Common myeloid progenitor, CD34-positive (primary cell): ENCODE measurements at regions not wholly inside any gene's neighbourhood (a gene's known extent, or its start where the extent isn't known, plus 50 kb on each side); places are given as distances from the start of the nearest gene placed in this dataset.

Source experiments
- CTCF ChIA-PET: fragments of 350-600 bp; sonication (Branson Sonifier 250); formaldehyde crosslinking; loops from one replicate; lab custom pipeline; 2021; ENCODE audit warnings: antibody characterized with exemption; lab: Charles Lee
- POLR2A ChIA-PET: fragments of 350-600 bp; sonication (Branson Sonifier 250); formaldehyde crosslinking; loops from one replicate; lab custom pipeline; 2021; ENCODE audit warnings: antibody characterized with exemption; lab: Charles Lee
- DNase-seq, 3 donors: peaks; one replicate each; pipeline versions ENCODE4 v3.0.0 to v3.0.0-alpha.2; 2013
- H3K27ac ChIP-seq, 2 experiments: 1 replicate in 1 of 2; 2 replicates in 1 of 2; pipeline ENCODE4 v1.7.0; 2013; ENCODE audit warnings: inconsistent platforms in 2 of 2, low read length in 2 of 2, mild to moderate bottlenecking in 2 of 2, low read depth in 1 of 2, moderate library complexity in 1 of 2; ENCODE audit not compliant: severe bottlenecking in 2 of 2, insufficient read depth in 1 of 2, poor library complexity in 1 of 2
- H3K27me3 ChIP-seq, 5 experiments: replicated peaks in 2 of 5; 1 replicate in 3 of 5; 2 replicates in 2 of 5; pipeline versions ENCODE4 v1.6.1 to v1.7.0; 2013; ENCODE audit warnings: low read length in 4 of 5, mild to moderate bottlenecking in 2 of 5, moderate library complexity in 2 of 5, inconsistent platforms in 1 of 5; ENCODE audit not compliant: insufficient read depth in 5 of 5, control insufficient read depth in 4 of 5
- H3K36me3 ChIP-seq, 4 experiments: 1 replicate in 2 of 4; 2 replicates in 2 of 4; pipeline versions ENCODE4 v1.6.1 to v1.7.0; 2013; ENCODE audit warnings: low read length in 3 of 4, control low read depth in 1 of 4, mild to moderate bottlenecking in 1 of 4; ENCODE audit not compliant: control insufficient read depth in 4 of 4, insufficient read depth in 4 of 4
- H3K4me1 ChIP-seq, 4 experiments: 1 replicate in 3 of 4; 2 replicates in 1 of 4; pipeline versions ENCODE4 v1.6.1 to v1.7.1; 2013; ENCODE audit warnings: low read length in 3 of 4, mild to moderate bottlenecking in 3 of 4, control low read depth in 1 of 4, inconsistent platforms in 1 of 4, moderate library complexity in 1 of 4; ENCODE audit not compliant: control insufficient read depth in 4 of 4, insufficient read depth in 4 of 4; ENCODE audit errors: control extremely low read depth in 1 of 4
- H3K4me3 ChIP-seq, 7 experiments: 1 replicate in 4 of 7; 2 replicates in 3 of 7; pipeline versions ENCODE4 v1.5.1 to v1.7.0; 2013; ENCODE audit warnings: mild to moderate bottlenecking in 7 of 7, low read length in 6 of 7, moderate library complexity in 6 of 7, inconsistent platforms in 2 of 7, low read depth in 2 of 7, control low read depth in 1 of 7; ENCODE audit not compliant: insufficient read depth in 4 of 7, control insufficient read depth in 1 of 7; ENCODE audit errors: extremely low read depth in 1 of 7
- H3K9me3 ChIP-seq, 5 experiments: 1 replicate in 4 of 5; 2 replicates in 1 of 5; pipeline versions ENCODE4 v1.6.1 to v1.7.1; 2013; ENCODE audit warnings: low read length in 4 of 5, mild to moderate bottlenecking in 2 of 5, inconsistent platforms in 1 of 5, low read depth in 1 of 5, moderate library complexity in 1 of 5; ENCODE audit not compliant: control insufficient read depth in 4 of 5, insufficient read depth in 2 of 5; ENCODE audit errors: control extremely low read depth in 1 of 5
- WGBS: methylation state at CpG from one replicate; pipeline ENCODE4 v1.1.5; 2013; ENCODE audit not compliant: insufficient coverage; 5-methylcytosine and 5-hydroxymethylcytosine counted together

DNA sequence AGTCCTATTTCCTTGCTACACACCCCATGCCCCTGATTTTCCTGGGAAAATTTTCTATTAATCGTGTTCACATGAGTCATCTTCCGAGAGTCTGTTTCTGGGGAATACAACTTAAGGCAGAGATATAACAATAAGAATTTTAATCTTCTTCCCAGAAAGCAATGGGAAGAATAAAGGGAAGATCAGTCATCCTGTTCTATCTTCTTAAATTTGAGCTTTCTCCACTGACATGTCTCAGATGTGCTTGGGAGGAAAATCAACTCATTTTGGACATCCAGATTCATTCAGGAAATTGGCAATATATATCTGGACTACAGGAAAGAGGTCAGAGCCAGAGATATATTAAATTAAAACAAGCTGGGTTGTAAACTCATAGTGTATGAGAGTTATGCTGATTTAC lies 62.3 kb upstream of the SPAG16 start:
- no peaks in the 10 kb centered on the region for H3K36me3 ChIP-seq
- H3K27me3 ChIP-seq = no peaks in the 10 kb centered on the region
- ChIA-PET CTCF (no interaction called here), POLR2A (no interaction called here)
- H3K4me1 ChIP-seq = peaks cover 0 to 2% (median 0%) of the 10 kb centered on the region in 4 experiments
- no peak overlapping the region for H3K4me3 ChIP-seq
- DNase-seq = no peak
- H3K27ac ChIP-seq = no peak overlapping the region
- H3K9me3 ChIP-seq = no peaks in the 10 kb centered on the region
- whole genome bisulfite sequencing = 100% methylated on average over 1 of the region's 2 CpGs

GRCh38 chr2:213224366-213224765 lies 59.9 kb upstream of the SPAG16 start:
- Histone ChIP-seq H3K36me3 (no peaks in the 10 kb centered on the region), H3K27me3 (no peaks in the 10 kb centered on the region), H3K9me3 (no peaks in the 10 kb centered on the region), H3K27ac (no peak overlapping the region), H3K4me3 (no peak overlapping the region), H3K4me1 (peaks cover 0 to 4% (median 0%) of the 10 kb centered on the region in 4 experiments)
- no peak for DNase-seq
- POLR2A ChIA-PET = no interaction called here
- WGBS = no CpG with 5 or more reads among the region's 2 CpGs
- CTCF ChIA-PET = no interaction called here

DNA sequence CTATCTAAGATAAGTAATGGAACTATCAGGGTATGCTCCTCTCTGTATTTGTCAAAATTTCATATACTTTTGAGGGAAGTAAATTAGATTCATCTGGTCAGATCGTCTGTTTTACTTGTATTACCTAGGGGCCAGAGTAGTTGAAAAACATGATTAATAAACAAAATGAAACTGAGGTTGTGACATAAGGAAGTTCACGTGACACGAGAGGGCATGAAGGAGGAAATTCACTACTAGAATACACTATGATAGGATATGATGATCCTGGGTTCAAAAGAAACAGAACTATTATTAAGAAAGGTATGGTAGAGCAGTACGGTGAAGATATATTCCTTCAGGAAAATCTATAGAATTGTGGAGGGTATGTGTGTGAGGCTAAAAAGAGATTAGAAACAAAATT lies 58.4 kb upstream of the SPAG16 start:
- Histone ChIP-seq H3K27me3 (no peaks in the 10 kb centered on the region), H3K9me3 (no peaks in the 10 kb centered on the region), H3K36me3 (no peaks in the 10 kb centered on the region), H3K4me3 (no peak overlapping the region), H3K27ac (no peak overlapping the region), H3K4me1 (peaks cover 0 to 4% (median 0%) of the 10 kb centered on the region in 4 experiments)
- DNase-seq = no peak
- WGBS = 100% methylated on average over 2 of the region's 4 CpGs
- ChIA-PET POLR2A (no interaction called here), CTCF (no interaction called here)

DNA sequence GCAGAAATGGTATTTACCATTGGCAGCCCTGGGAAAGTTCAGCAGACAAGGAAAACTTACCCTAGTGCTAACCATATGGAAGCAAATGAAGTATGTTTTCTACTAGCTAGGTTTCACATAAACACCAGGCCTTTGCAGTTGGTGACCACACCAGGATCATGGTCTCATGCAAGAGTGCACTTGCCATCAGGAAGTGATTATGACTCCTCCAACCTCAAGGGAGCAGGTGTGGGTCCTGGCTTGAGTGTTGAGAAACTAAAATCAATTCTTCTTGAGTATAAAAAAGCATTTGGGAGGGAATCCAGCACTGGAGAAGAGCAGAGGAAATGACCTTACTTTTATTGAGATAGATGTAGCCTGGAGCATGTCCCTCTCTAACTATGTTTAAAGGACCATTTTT lies 56.8 kb upstream of the SPAG16 start:
- Histone ChIP-seq H3K4me1 (peaks cover 0 to 5% (median under 1%) of the 10 kb centered on the region in 4 experiments), H3K27ac (no peak overlapping the region), H3K27me3 (no peaks in the 10 kb centered on the region), H3K9me3 (no peaks in the 10 kb centered on the region), H3K36me3 (no peaks in the 10 kb centered on the region), H3K4me3 (no peak overlapping the region)
- ChIA-PET POLR2A (interaction anchor here (0.6 kb wide), 1 partner anchor 1132 kb away, joined by 3 read pairs; no protein-coding TSS in a partner anchor), CTCF (no interaction called here)
- peak in 2 of 3 donors; percentile 7 to 23 for DNase-seq

DNA sequence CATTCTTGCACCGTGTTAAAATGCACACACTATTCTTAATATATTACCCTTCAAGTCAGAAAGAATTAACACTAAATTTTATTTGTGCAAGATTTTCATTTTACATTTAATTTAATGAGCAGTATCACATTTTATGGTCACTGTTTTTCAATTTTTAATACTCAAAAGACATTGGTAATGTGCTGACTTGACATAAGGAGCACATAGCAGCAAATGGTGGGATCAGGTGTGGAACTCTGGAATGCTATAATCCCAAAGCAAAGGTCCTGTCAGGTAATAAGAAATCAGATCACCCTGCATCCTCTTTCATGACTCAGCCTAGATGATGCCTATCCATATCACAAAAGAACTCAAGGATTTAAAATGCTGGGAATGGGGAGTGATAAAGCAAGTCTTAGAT lies 55.6 kb upstream of the SPAG16 start:
- POLR2A ChIA-PET = no interaction called here
- Histone ChIP-seq H3K27ac (no peak overlapping the region), H3K4me3 (no peak overlapping the region), H3K27me3 (no peaks in the 10 kb centered on the region), H3K4me1 (peaks cover 6 to 13% (median 12%) of the 10 kb centered on the region in 4 experiments), H3K9me3 (no peaks in the 10 kb centered on the region), H3K36me3 (no peaks in the 10 kb centered on the region)
- CTCF ChIA-PET = no interaction called here
- no CpG with 5 or more reads among the region's 1 CpG for WGBS
- DNase-seq = no peak

DNA sequence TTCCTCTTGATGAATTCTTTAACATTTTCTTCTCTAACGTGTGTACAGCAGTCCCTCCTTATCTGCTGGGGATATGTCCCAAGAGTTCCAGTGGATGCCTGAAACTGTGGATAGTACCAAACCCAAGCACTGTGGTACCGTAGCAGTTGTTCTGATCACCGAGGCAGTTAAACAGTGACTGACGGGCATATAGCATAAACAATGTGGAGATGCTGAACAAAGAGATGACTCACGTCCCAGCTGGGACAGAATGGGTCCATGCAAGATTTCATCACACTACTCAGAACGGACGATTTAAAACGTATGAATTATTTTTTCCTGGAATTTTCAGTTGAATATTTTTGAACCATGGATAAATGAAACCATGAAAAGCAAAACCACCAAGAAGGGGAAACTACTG lies 54.5 kb upstream of the SPAG16 start:
- no peak overlapping the region for H3K27ac ChIP-seq
- DNase-seq = no peak
- no peak overlapping the region for H3K4me3 ChIP-seq
- peaks cover 6 to 21% (median 14%) of the 10 kb centered on the region in 4 experiments for H3K4me1 ChIP-seq
- H3K9me3 ChIP-seq = no peaks in the 10 kb centered on the region
- H3K36me3 ChIP-seq = no peaks in the 10 kb centered on the region
- 96% methylated on average over 5 of the region's 8 CpGs for WGBS
- POLR2A ChIA-PET = no interaction called here
- H3K27me3 ChIP-seq = no peaks in the 10 kb centered on the region
- CTCF ChIA-PET = no interaction called here

DNA sequence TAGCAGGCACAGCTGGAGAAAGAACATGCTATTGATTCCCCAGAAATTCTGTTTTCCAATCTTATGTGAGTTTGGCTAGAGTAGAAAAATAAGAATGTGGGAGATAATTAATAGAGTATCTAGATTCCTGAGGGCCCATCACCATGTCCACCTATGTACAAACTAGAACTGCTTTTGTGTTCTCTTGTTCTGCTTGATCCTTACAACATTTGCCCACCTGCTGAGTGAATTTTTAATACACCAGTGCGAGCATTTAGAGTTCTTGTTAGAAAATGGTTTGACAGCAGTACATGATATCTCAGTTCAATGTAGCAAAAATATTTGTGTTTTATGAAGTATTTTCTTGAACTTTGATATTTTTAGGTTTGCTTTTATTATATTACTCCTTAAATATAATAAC lies 52.3 kb upstream of the SPAG16 start:
- Histone ChIP-seq H3K27me3 (peaks cover 0 to under 1% (median 0%) of the 10 kb centered on the region in 5 experiments), H3K4me3 (no peak overlapping the region), H3K36me3 (no peaks in the 10 kb centered on the region), H3K9me3 (no peaks in the 10 kb centered on the region), H3K4me1 (peaks cover 6 to 19% (median 14%) of the 10 kb centered on the region in 4 experiments), H3K27ac (no peak overlapping the region)
- no peak for DNase-seq
- ChIA-PET CTCF (no interaction called here), POLR2A (no interaction called here)
- WGBS = no CpG with 5 or more reads among the region's 1 CpG
